ENCODE measurements at regions not wholly inside any gene's neighbourhood (a gene's known extent, or its start where the extent isn't known, plus 50 kb on each side); places are given as distances from the start of the nearest gene placed in this dataset.

- 0 out of 2 replicates have a peak, but pooled peaks have one; percentile 41 for TF ChIP-seq ZNF280D (CRISPR knock-in tag; IDR thresholded peaks at IDR 0.05)
- TF ChIP-seq SALL1 (CRISPR knock-in tag; IDR thresholded peaks at IDR 0.05) = peak; percentile 46; the same call in 1 of the 2 replicates
- TF ChIP-seq MAFK (conservative IDR thresholded peaks at IDR 0.05 in 1 of 2, IDR thresholded peaks at IDR 0.05 in 1 of 2; ENCODE audit: low read length in 2 of 2) = peak in 1 of 2 experiments; percentile 27; a peak in 1 of 4 replicates
- peak; percentile 66 for TF ChIP-seq ZNF652 (CRISPR knock-in tag; IDR thresholded peaks at IDR 0.05; ENCODE audit: borderline replicate concordance, low read depth)
- no peak for TF ChIP-seq ZBTB44 (CRISPR knock-in tag; IDR thresholded peaks at IDR 0.05)
- TF ChIP-seq HMG20A (CRISPR knock-in tag; IDR thresholded peaks at IDR 0.05; ENCODE audit: borderline replicate concordance) = peak; percentile 59; the same call in 1 of the 2 replicates
- no peak for TF ChIP-seq SOX6 (IDR thresholded peaks at IDR 0.05)
- 0 out of 2 replicates have a peak, but pooled peaks have one; percentile 22 for TF ChIP-seq SOX6 (CRISPR knock-in tag; IDR thresholded peaks at IDR 0.05)
- no peak for TF ChIP-seq ZNF788 (CRISPR knock-in tag; IDR thresholded peaks at IDR 0.05; ENCODE audit: borderline replicate concordance)
- TF ChIP-seq POGZ (CRISPR knock-in tag; IDR thresholded peaks at IDR 0.05) = peak; percentile 19; the same call in 1 of the 2 replicates
- TF ChIP-seq ARID5B (CRISPR knock-in tag; IDR thresholded peaks at IDR 0.05) = peak; percentile 54; the same call in 1 of the 2 replicates
- 0 out of 2 replicates have a peak, but pooled peaks have one; percentile 35 for TF ChIP-seq PITX1 (CRISPR knock-in tag; IDR thresholded peaks at IDR 0.05)
- TF ChIP-seq FOXO1 (CRISPR knock-in tag; IDR thresholded peaks at IDR 0.05) = peak; percentile 15; the same call in 1 of the 2 replicates
- 0 out of 2 replicates have a peak, but pooled peaks have one; percentile 53 for TF ChIP-seq WIZ (CRISPR knock-in tag; IDR thresholded peaks at IDR 0.05)
- 0 out of 2 replicates have a peak, but pooled peaks have one; percentile 16 for TF ChIP-seq GFI1 (CRISPR knock-in tag; IDR thresholded peaks at IDR 0.05; ENCODE audit: borderline replicate concordance)
- TF ChIP-seq GABPB1 (CRISPR knock-in tag; IDR thresholded peaks at IDR 0.05) = peak; percentile 33; the same call in 1 of the 2 replicates
- 0 out of 2 replicates have a peak, but pooled peaks have one; percentile 23 for TF ChIP-seq SPEN (CRISPR knock-in tag; IDR thresholded peaks at IDR 0.05; ENCODE audit: low read depth)
- no peak for TF ChIP-seq KLF13 (CRISPR knock-in tag; IDR thresholded peaks at IDR 0.05)
- peak; percentile 61 for TF ChIP-seq ELF1 (CRISPR knock-in tag; IDR thresholded peaks at IDR 0.05)
- TF ChIP-seq ARID3A (IDR thresholded peaks at IDR 0.05; ENCODE audit: low read depth, low read length) = no peak
- 0 out of 2 replicates have a peak, but pooled peaks have one; percentile 31 for TF ChIP-seq REPIN1 (CRISPR knock-in tag; IDR thresholded peaks at IDR 0.05; ENCODE audit: borderline replicate concordance, low read depth)
These were observed 276.5 kb downstream of the TBL1XR1 start (continued) for GRCh38 chr3:176920766-176921160.
